ENCODE measurements at regions not wholly inside any gene's neighbourhood (a gene's known extent, or its start where the extent isn't known, plus 50 kb on each side); places are given as distances from the start of the nearest gene placed in this dataset.
"Not testable (repeated sequence)": the region's sequence is repeated elsewhere in the genome, so short reads cannot be mapped to it uniquely, and the experiment has no call there.

DNA sequence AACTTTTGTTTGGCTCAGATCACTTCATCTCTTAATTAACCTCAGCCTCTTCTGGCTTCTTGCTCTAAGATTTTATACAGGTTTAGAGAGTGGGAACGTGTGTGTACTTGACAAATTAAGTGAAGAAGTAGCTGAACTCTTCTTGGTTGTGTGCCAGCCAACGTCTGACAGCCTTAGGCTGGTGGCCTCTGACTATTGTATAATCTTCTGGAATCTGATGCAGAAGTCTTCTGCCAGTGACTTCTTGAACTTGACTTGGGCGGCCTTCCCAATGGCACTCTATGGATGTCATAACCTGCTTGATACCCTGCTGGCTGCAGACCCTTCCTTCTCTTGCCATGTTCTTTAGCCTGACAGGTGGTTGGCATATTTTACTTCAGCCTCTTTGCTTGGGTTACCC, 660.5 kb downstream of the DOK5 start:
- Mint-ChIP-seq H3K27ac (no peak overlapping the region), H3K4me1 (no peaks in the 10 kb centered on the region), H3K9me3 (peaks cover 2% of the 10 kb centered on the region), H3K27me3 (no peaks in the 10 kb centered on the region), H3K4me3 (no peak overlapping the region), H3K36me3 (ENCODE audit: low read depth) (no peaks in the 10 kb centered on the region)
- DNase-seq (no peak), ATAC-seq (ENCODE audit: low read depth) (no peak)
- intact Hi-C loops (cut with micrococcal nuclease) = no loop called here
- ChIA-PET CTCF (no interaction called here), POLR2A (no interaction called here)
- TF ChIP-seq CTCF (IDR thresholded peaks at IDR 0.05) = no peak

DNA sequence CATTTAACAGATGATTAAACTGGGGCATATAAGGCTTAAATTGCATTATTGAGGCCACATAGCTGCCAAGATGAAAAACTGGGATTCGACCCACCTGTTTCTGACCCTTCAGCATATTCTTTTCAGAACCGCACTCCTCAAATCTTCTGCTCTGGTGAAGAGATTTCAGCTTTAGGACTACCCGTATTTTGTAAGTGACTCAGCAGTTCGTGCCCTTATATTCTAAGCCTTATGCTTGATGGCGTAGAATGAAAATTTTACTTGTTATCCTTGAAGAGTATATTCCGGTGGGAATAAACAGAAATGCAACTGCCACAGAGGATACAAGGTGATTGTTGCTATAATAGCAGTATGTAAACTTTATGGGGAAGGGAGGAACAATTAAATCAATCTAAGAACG, 657.1 kb downstream of the DOK5 start:
- Mint-ChIP-seq H3K9me3 (peaks cover 2% of the 10 kb centered on the region), H3K4me1 (no peaks in the 10 kb centered on the region), H3K27ac (no peak overlapping the region), H3K4me3 (no peak overlapping the region), H3K27me3 (no peaks in the 10 kb centered on the region), H3K36me3 (ENCODE audit: low read depth) (no peaks in the 10 kb centered on the region)
- no peak for TF ChIP-seq CTCF (IDR thresholded peaks at IDR 0.05)
- DNase-seq (no peak), ATAC-seq (ENCODE audit: low read depth) (no peak)
- ChIA-PET POLR2A (no interaction called here), CTCF (no interaction called here)
- intact Hi-C loops (cut with micrococcal nuclease) = no loop called here

DNA sequence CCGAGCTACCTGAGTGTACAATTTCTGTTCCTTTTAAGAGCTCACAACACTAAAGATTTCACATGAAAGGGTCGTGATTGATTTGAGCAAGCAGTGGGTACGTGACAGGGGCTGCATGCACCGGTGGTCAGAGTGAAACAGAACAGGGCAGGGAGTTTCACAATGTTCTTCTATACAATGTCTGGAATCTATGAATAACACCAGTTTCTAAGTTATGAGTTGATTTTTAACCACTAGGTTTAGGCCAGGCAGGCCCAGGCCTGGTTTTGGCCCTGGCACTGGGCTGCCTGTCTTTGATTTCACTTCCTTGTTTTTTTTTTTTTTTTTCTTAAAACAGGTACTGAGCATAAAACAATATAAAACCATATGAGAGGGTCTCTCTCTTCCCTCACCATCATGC, 642.2 kb downstream of the DOK5 start:
- H3K27ac Mint-ChIP-seq; DNase-seq; ATAC-seq (ENCODE audit: low read depth); intact Hi-C loops (cut with micrococcal nuclease); H3K4me3 Mint-ChIP-seq; H3K36me3 Mint-ChIP-seq (ENCODE audit: low read depth); H3K27me3 Mint-ChIP-seq; CTCF ChIA-PET; POLR2A ChIA-PET; H3K4me1 Mint-ChIP-seq; H3K9me3 Mint-ChIP-seq: not testable (repeated sequence)

GRCh38 chr20:55116598-55116997, 641.2 kb downstream of the DOK5 start:
- Mint-ChIP-seq H3K4me1 (no peaks in the 10 kb centered on the region), H3K27ac (no peak overlapping the region), H3K4me3 (no peak overlapping the region), H3K36me3 (ENCODE audit: low read depth) (no peaks in the 10 kb centered on the region), H3K9me3 (peaks cover 2% of the 10 kb centered on the region), H3K27me3 (no peaks in the 10 kb centered on the region)
- intact Hi-C loops (cut with micrococcal nuclease) = no loop called here
- ATAC-seq (ENCODE audit: low read depth) (no peak), DNase-seq (no peak)
- ChIA-PET CTCF (no interaction called here), POLR2A (no interaction called here)
- TF ChIP-seq CTCF (IDR thresholded peaks at IDR 0.05) = no peak

DNA sequence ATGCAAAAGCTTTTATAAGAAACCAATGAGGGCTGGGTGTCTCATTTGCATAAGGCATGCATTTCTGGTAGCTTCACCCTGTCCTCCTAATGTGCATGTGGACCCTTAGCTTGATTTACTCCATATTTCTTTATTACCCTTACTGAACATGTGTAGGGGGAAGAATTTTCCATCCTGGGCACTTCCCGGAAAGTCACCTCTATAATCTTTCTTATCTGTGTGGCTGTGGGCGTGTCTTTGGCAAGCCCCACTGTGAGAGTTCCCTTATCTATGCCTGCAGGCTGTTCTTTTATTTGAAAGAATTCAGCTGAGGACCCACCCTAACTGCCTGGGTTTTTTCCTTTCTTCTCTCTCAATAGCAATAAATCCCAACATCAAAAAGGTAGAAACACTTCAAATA, 627.8 kb downstream of the DOK5 start:
- TF ChIP-seq CTCF (IDR thresholded peaks at IDR 0.05) = no peak
- CTCF ChIA-PET = no interaction called here

DNA sequence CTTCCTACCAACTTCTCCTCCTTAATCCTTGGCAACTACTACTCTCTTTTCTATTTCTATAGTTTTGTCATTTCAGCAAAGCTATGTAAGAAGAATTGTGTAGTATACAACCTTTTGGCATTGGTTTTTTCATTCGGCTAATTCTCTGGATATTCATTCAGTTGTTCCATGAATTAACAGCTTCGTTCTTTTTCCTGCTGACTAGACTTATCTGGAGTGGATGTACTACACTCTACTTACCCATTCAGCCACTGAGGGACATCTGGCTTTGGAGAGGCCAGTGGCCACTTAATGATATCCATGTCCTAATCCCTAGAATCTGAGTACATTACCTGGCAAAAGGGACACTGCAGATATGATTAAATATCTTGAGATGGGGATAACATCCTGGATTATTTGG, 623.9 kb downstream of the DOK5 start:
- intact Hi-C loops (cut with micrococcal nuclease) = no loop called here
- Mint-ChIP-seq H3K9me3 (peaks cover 8% of the 10 kb centered on the region), H3K27me3 (no peaks in the 10 kb centered on the region), H3K4me3 (no peak overlapping the region), H3K4me1 (no peaks in the 10 kb centered on the region), H3K27ac (no peak overlapping the region), H3K36me3 (ENCODE audit: low read depth) (no peaks in the 10 kb centered on the region)
- ATAC-seq (ENCODE audit: low read depth) = no peak
- ChIA-PET CTCF (no interaction called here), POLR2A (no interaction called here)
- no peak for TF ChIP-seq CTCF (IDR thresholded peaks at IDR 0.05)
- no peak for DNase-seq

More for the DNA sequence above, 627.8 kb downstream of the DOK5 start:
- intact Hi-C loops (cut with micrococcal nuclease) = no loop called here
- H3K36me3 Mint-ChIP-seq (ENCODE audit: low read depth) = no peaks in the 10 kb centered on the region
- no peak overlapping the region for H3K27ac Mint-ChIP-seq
- H3K4me1 Mint-ChIP-seq = no peaks in the 10 kb centered on the region
- H3K27me3 Mint-ChIP-seq = no peaks in the 10 kb centered on the region
- POLR2A ChIA-PET = no interaction called here
- H3K9me3 Mint-ChIP-seq = peaks cover 6% of the 10 kb centered on the region
- ATAC-seq (ENCODE audit: low read depth) (no peak), DNase-seq (no peak)
- H3K4me3 Mint-ChIP-seq = no peak overlapping the region

Measured in activated B cell treated with CpG ODN at 0.5 μM for 24 hours (primary cell).